NCI-H2029 treated with DMSO at 0.1 percent for 48 hours (cell line): ENCODE measurements at regions not wholly inside any gene's neighbourhood (a gene's known extent, or its start where the extent isn't known, plus 50 kb on each side); places are given as distances from the start of the nearest gene placed in this dataset.

ENCODE experiments used
- DNase-seq: peaks from one replicate; lab custom pipeline; 2025; lab: John Stamatoyannopoulos, UW

DNA sequence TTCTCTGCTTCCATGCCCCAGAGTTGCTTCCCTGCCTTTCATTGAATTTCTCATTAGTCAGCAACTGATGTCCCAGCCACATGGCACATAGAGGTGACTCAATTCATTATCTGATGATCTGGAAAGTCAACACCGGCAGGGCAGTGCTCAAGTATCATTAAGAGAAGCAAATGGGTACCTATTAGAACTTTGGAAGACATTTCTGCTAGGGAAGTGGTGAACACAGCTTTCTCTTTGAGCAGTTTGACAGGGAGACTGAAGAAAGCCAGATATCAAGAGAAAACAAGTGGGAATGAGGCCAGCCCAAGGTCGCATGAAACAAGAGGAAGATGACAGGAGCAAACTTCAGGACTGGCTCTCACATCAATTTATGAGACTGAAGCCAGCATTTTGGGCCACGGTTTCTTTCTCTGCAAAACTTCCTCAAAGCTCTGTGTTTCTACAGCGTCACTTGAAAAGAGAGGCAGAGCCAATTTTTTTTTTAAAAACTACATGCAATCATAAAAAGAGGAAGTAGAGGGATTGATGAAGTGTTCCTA, 108.3 kb upstream of the RPS6KA3 start:
- DNase-seq = no peak

DNA sequence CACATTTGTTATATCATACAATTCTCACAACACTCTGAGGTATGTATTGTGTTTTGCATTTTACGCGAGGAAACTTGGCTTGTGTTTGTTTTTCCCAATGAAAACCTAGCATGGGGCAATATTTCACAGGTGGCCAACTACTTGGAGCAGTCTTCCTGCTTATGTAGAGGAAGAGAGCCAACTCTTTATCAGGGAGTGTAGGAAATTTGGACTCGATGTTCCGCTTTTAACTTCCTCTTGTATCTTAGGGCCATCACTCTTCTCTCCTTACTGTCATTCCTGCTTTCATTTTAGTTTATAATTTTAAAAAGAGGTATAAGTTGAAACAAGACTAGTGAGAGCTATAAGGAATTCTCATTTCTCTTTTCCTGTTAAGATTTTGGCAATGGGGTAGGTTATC, 107.7 kb upstream of the RPS6KA3 start:
- no peak for DNase-seq

DNA sequence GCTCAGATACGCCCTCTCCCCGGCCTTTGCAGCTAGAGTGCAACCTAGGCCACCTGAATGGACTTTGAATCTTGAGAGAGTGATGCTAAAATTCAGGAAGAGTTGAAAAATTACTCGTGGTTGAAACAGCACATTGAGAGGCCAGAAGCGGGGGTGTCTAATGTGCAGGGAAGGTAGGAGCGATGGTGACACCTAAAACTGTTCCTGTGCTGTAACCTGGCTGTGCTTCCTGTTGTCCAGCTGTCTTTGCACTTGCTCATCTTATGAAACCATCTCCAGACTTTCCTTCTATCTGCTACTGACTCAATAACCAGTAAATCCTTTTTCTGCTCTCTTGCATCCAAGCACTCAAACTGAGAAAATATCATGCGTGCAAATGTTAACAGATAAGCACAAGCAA, 106.4 kb upstream of the RPS6KA3 start:
- DNase-seq = no peak

DNA sequence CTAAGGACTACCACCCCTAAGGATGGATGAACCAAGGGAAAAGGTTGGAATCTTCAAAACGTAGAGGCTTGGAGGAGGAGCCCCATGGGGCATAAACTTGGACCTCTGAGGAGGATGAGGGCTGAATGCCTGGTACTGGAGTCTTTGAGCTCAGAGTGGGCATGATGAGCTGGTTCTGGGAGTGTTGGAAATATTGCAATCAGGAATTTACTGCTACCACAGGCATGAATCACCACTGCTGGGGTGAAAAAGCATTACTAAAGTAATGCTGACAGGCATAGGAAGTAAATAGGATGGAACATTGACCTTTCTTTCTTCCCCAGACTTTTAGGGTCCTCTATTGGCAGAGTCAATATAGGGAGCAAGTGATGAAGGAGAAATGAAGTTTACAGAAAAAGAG, 105.8 kb upstream of the RPS6KA3 start:
- DNase-seq = no peak

DNA sequence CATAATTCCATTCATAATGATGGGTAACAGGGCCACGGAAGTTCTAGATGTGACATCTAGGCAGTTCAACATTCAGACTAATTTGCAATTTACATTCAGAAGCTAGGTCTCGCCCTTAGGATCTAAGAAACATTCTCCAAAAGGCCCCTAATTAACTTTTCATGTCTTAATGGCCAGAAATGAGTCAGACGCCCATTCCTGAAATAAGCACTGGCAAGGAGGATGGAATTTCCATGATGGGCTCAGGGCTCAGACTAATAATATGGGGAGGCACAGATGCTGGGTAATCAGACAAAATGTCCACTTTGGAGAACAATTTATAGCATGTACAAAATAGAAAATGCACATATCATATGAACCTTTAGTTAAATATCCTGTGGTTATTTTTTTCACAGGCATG, 102.8 kb upstream of the RPS6KA3 start:
- DNase-seq = no peak

DNA sequence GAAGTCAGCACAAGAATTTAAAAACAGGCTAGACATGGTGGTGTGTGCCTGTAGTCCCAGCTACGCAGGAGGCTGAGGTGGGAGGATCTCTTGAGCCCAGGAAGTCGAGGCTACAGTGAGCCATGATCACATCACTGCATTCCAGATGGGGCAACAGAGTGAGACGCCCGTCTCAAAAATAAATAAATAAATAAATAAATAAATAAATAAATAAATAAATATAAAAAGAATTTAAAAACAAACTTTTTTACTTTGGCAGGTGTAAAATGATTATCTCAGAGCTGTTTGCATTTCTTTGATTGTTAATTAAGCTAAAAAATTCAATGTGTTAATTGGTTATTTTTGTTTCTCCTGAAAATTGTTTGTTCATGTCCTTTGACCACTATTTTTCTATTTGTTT, 97.5 kb upstream of the RPS6KA3 start:
- DNase-seq = no peak

DNA sequence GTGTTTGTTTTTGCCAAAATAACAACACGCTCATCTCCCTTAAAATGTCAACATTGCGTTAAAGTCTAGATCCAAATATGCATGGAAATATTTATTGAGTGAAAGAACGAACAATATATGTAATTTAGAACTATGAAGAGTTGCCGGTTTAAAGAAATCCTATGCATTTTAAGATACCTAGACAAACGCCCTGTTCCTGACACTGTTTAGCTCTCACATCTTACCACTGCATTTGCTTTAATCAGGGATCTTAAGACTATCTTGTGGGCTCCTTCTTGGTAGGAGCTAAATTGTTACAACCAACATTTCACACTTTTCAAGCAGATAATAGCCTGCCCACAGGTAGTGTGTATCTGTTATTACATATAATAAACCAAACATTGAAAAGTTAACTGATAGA, 96.6 kb upstream of the RPS6KA3 start:
- DNase-seq = no peak

DNA sequence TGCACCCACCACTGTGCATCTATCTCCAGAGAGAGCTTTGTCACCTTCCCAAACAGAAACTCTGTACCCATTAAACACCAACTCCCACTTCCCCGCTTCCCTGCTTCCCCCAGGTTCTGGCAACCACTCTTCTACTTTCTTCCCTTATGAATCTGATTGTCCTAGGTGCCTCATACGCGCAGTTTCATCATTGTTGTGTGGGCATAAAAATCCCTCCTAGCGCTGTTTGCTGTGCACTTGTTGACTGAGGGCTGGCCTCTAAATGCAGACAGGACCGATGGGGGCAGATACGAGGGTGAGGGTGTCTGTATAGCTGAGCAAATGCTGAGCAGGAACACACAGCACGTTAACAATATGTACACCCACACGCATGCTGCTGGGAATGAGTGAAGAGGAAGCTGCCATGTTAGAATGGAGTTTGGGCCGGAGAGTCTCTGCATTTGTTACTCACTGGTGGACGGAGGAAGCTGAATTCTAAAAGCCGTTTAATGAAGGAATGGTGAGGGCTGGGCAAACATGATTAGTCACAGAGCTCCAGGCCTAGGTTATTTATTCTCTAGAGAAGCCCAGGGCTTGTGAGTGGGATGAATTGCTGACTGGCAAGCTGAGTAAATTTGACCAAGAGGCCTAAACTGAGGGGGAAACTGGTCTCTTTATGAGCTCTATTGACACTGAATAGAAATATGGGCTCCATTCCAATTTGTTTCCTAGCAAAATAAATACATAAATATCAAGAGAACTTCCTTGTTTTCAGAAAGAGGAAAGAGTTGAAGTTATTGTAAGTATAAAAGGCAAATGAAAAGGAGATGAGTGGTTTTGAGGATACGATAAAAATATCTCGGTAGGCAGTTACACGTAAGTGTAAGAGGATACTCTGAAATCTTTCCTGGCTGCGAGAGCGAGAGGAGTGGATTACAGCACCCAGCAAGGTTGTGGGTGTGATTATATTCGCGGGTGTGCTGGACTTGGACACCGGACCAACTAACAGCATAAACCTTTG, 95.9 kb upstream of the RPS6KA3 start:
- peak; percentile 99 for DNase-seq

DNA sequence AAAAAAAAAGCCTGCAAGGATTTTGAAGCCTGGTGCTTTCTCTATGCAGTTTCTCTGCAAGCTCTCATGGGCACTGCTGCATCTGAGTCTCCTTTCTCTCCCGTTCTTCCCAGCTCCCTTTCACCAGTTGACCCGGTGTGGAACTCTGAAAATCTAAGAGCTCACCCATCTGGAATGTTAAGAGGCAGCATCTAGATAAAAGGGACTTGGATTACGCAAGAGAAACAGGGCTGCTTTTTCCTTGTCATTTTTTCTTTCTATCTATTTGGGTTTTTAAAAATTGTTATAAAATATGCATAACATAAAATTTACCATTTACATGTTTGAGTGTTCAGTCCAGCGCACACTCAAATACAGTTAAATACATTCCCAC, 95.2 kb upstream of the RPS6KA3 start:
- DNase-seq = peak; percentile 14

DNA sequence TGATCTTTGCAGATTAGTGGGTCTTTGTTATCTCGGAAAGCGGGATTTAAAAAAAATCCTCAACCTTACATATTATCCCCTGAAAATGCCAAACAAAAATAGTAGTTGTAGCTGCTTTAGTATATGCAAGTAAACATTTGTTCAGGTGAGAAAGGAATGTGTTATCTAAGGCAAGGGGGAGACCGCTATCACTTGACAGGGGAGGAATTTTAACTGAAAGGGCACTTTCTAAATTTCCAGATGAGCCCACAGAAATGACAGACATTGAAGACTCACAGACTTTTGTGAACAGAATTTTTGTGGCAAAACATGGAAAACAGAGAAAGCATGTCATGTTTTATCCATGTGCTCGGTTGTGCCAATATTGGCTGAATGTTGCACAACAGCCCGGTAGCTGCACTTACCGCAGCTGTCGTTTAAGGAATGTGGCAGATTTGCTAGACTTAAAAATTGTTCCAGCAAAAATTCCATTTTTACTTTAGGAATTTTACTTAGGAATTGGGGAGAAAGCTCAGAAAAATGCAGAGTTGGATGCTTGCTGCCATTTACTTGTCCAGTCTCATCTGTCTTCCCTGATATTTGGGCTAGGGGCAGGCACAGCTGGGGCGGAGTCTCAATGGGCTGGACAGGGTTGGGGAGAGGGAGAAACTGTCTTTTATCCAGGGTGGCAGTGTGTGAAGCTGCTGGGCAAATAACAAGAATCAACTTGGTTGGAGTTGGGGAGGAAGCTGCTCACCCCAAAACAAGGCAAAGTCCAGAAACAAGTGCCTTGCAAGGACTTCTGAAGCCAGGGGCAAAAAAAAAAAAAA, 94.6 kb upstream of the RPS6KA3 start:
- DNase-seq = no peak

DNA sequence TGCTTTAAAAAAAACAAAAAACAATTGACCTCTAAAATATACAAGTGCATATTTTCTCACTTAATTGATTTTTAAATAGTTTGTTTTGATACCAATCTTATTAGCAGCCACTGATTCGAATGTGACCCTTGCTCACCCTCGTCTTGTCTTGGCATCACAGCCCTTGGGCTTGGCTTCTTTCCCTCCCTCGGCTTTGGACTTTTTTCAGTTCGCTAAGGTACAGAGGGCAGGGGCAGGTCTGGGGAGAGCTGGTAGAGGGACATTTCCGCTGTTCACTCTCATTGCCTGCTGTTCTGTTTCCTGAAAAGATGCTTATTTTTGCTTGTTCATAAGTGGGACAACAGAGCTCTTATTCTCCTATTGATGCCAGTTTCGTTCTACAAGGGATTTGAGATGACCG, 88.5 kb upstream of the RPS6KA3 start:
- no peak for DNase-seq

DNA sequence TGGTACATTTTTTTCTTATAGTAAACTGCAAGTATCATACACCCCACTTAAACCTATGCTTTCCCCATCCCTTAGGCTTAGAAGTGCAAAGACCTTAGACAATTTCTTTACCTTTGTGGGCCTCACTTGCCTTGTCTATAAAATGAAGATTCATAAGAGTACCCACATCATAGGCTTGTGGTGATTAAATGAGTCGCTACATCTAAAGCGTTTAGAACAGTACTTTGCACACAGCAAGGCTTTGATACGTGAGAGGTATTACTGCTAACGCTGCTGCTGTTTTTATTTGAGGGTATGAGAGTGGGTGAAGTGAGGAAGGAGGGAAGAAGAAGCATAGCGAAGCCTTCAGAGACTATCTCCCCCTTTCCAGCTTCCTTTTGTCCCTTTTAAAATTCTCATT, 87.8 kb upstream of the RPS6KA3 start:
- no peak for DNase-seq

DNA sequence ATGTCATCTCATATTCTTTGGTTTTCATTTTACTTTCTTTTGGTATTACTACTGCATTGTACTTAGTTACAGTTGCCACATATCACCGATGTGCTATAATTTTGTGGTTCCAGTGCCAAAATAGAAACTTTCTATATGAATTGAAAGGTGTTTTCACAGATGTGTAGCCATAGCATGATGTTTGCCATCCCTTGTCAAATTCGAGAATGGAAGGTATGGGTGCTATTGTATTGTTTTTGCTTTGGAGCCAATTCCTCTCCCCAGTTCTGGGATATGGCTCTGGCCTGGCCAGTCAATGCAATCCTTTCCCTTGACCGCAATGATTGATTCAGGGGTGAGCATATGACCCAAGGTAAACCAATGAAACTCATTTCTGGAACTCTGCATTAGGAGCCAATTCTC, 86.2 kb upstream of the RPS6KA3 start:
- DNase-seq = no peak

DNA sequence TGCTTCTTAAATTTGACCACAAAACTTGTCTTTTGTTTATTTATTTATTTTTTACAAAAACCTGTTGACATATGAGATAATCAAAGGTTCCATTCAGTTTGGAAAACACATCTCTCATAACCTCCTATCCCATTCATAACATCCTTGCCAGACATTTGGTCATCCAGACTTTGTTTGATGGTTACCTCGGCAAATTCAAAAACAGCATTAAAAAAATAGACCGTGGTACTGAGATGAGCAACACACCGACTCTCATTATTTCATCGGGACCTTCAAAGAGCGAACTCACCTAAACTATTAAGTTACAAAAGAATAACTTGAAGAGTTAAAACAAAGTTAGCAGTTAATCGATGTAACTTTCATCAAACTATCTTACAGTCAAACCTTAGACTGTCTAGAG, 85.8 kb upstream of the RPS6KA3 start:
- no peak for DNase-seq

DNA sequence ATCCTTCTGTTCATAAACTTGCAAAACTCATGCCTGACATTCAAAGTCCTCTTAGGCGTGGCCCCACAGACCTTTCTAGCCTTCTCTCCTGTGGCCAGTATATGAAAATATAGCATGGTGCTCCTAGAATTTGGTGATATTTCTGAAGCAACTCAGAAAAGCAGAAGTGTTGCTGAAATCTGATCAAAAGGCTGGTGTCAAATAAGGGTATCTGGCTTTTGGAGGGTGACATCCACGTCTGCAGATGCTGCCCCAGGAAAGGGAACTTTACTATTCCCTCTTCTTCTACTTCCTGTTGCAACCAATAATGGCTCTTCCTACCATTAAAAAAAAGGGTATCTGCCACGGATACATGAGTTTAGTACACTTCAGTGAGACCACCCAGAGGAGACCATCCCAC, 83.9 kb upstream of the RPS6KA3 start:
- no peak for DNase-seq

DNA sequence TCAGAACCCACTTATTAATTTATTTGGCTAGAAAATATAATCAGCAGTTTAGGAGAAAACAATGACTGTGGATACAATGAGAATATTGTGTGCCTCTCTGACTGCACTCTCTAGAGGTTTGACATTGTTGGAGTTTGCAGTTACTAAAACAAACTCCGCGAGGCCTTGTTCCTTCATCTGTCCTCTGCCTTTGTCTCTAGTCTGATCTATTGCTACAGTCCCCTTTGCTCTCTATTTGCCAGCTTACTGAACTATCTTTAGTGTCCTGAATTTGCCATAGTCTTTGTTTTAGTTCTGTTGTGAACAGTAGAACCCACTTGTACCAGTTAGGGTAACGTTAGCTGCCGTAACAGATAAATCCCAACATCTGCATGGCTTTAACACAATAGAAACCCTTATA, 81.4 kb upstream of the RPS6KA3 start:
- DNase-seq = no peak

DNA sequence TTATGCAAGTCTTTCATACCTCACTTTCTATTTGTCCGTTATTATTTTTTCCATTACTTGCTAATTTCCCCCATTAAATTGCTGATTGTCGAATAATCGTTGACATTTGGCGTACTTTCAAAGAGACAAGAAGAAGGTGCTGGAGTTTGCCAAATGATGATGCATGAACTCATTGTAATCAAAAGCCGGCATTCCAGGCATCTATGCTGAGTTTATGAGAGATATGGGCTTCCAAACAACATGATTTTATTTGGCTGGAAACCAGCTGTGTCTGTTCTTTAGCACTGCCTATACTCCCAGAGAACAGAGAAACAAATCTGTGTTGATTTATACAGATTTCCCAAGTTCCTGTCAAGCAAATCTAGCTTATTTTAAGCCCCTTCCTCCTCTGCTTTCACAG, 80.8 kb upstream of the RPS6KA3 start:
- no peak for DNase-seq

DNA sequence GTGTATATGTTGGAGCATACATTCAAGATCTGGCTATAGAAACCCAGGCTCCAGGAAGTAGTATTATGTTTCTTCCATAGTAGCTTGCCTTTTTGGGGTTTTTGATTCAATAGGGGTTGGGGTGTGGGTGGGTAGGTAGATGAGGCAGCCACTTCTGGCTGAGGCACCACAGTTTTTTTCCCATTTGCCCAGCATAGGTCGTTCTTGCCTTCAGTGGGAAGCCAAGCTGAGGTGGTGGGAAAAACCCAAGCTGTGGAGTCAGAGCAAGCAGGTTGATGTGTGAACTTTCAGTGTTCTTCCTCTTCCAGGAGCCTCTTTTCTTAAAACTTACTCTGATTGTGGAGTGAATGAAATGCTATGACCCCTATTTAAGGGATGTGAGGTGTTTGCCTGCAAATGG, 67.0 kb upstream of the RPS6KA3 start:
- DNase-seq = no peak

DNA sequence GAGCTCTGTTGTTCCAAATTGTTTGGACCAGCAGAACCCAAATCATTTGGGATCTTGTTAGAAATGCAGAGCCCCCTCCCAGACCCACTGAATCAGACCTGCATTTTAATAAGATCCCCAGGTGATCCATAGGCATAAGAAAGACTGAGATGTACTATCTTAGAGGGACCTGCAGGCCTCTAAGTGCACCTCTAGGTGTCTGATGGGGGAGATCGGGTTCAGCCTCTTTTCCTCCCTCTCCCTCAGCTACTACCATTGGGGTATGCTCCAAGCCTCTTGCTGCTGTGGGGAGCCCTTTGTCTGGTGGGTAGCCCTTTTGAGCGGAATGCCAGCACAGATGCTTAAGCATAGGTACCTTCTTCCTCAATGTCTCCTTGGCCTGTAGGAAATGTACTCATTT, 63.8 kb upstream of the RPS6KA3 start:
- DNase-seq = no peak

DNA sequence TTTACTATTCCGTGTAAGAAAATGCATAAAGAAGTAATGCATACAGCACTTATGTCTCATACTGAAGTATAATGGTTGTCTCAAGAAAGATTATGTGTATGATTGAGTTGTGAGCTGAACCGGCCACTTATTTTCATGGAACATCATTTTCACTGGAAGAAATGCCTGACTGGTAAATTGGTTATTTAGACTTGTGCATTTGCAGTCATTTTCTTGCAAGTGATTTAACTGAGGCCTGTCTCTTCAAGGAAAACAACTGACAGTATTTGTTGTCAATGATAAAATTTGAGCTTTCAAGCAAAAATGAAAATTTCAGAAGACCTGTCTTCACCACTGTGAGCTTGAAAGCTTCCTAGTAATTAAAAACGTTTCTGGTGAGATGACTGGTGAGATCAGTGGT, 62.7 kb upstream of the RPS6KA3 start:
- DNase-seq = no peak

DNA sequence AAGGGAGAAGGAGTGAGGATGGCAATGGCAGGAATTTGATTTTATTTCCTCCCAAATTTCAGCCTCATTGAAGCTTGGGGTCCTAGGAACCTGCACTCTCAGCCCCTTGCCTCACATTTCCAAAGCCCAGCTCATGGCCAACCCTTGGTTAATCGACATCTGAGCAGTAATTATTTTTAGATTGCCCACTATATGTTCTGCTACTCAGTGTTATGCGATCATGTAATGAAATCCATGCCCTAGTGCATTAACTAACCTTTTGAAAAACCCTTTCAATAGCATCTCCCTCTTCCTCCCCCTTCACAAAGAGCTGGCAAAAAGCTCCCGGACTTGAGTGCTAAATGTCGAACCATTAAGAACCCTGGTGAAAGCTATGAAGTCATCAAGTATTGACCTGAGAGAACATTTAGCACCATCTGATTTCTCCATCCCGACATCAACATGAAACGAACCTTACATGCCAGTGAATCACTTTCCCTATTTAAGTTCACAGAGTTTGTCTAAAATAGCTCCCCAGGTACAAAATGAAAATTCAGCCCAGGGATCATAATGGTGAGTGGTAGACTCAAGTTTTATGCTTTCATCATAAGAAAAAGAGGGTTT, 59.2 kb upstream of the RPS6KA3 start:
- no peak for DNase-seq

DNA sequence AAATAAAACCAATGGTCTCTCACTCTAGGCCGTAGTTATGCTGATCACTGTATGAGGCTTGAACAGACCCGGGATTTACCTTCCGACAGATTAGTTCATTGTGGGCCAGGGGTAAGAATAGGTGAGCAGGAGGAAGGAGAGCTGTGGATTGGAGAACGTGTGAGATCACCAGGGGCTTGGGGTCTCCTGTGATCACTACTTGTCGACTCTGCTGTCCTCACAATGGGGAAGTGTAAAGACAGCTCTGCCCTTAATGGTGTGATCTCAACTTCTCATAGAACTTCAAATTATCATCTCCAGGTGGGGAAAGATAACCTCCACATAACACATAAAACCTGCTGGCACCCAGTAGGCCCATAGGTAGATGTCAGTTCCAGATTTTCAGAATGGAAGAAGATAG, 56.2 kb upstream of the RPS6KA3 start:
- DNase-seq = no peak
